SK-N-SH treated with all-trans-retinoic acid at 6 μM for 48 hours (cell line): ENCODE measurements at regions not wholly inside any gene's neighbourhood (a gene's known extent, or its start where the extent isn't known, plus 50 kb on each side); places are given as distances from the start of the nearest gene placed in this dataset.

Source experiments
- ARNTL ChIP-seq: fragments of 450-650 bp; formaldehyde crosslinking; IDR thresholded peaks from 2 replicates; pipeline ENCODE4 v1.5.0; 2020; ENCODE audit warnings: low read depth, mild to moderate bottlenecking, moderate library complexity, borderline replicate concordance
- ESRRG ChIP-seq: fragments of 250-450 bp; sonication (Bioruptor Pico); IDR thresholded peaks from 2 replicates; pipeline ENCODE4 v1.6.1; 2021; ENCODE audit warnings: mild to moderate bottlenecking
- GLIS3 ChIP-seq: fragments of 250-450 bp; sonication (Bioruptor Pico); IDR thresholded peaks from 2 replicates; pipeline ENCODE4 v1.5.0; 2020; ENCODE audit warnings: mild to moderate bottlenecking, moderate library complexity
- OSR1 ChIP-seq: fragments of 250-450 bp; sonication (Bioruptor Pico); IDR thresholded peaks from 2 replicates; pipeline ENCODE4 v1.8.0; 2022; ENCODE audit warnings: moderate library complexity, mild to moderate bottlenecking, inconsistent platforms
- RARB ChIP-seq: fragments of 250-450 bp; sonication (Bioruptor Pico); IDR thresholded peaks from 2 replicates; pipeline ENCODE4 v1.8.0; 2021; ENCODE audit warnings: mild to moderate bottlenecking, moderate library complexity
- TCF4 ChIP-seq: fragments of 250-450 bp; sonication (Bioruptor Pico); IDR thresholded peaks from 2 replicates; pipeline ENCODE4 v1.8.0; 2021; ENCODE audit warnings: mild to moderate bottlenecking, moderate library complexity, borderline replicate concordance
- TOX ChIP-seq: fragments of 250-450 bp; sonication (Bioruptor Pico); IDR thresholded peaks from 2 replicates; pipeline ENCODE4 v1.8.0; 2021; ENCODE audit warnings: mild to moderate bottlenecking, moderate library complexity, borderline replicate concordance
- ZC3H10 ChIP-seq: fragments of 250-450 bp; sonication (Bioruptor Pico); IDR thresholded peaks from 2 replicates; pipeline ENCODE4 v1.5.1; 2021; ENCODE audit warnings: mild to moderate bottlenecking, moderate library complexity
- ZFP3 ChIP-seq: fragments of 250-450 bp; sonication (Bioruptor Pico); IDR thresholded peaks from 2 replicates; pipeline ENCODE4 v1.5.0; 2020; ENCODE audit warnings: mild to moderate bottlenecking, moderate library complexity
- TF ChIP-seq, protein P1 (sequence below): fragments of 250-450 bp; sonication (Bioruptor Pico); IDR thresholded peaks from 2 replicates; pipeline ENCODE4 v1.8.0; 2020; ENCODE audit warnings: mild to moderate bottlenecking, moderate library complexity, borderline replicate concordance
- TF ChIP-seq, protein P2 (sequence below): fragments of 250-450 bp; sonication (Bioruptor Pico); IDR thresholded peaks from 2 replicates; pipeline ENCODE4 v1.5.0; 2020; ENCODE audit warnings: mild to moderate bottlenecking, moderate library complexity
- TF ChIP-seq, protein P3 (sequence below): fragments of 250-450 bp; sonication (Bioruptor Pico); IDR thresholded peaks from 2 replicates; pipeline ENCODE4 v1.8.0; 2021; ENCODE audit warnings: low read depth, mild to moderate bottlenecking, moderate library complexity, borderline replicate concordance
- TF ChIP-seq, protein P4 (sequence below): fragments of 250-450 bp; sonication (Bioruptor Pico); IDR thresholded peaks from 2 replicates; pipeline ENCODE4 v1.5.1; 2020; ENCODE audit warnings: low read depth, mild to moderate bottlenecking, moderate library complexity
- TF ChIP-seq, protein P5 (sequence below): fragments of 250-450 bp; sonication (Bioruptor Pico); IDR thresholded peaks from 2 replicates; pipeline ENCODE4 v1.5.1; 2021; ENCODE audit warnings: mild to moderate bottlenecking, moderate library complexity

DNA sequence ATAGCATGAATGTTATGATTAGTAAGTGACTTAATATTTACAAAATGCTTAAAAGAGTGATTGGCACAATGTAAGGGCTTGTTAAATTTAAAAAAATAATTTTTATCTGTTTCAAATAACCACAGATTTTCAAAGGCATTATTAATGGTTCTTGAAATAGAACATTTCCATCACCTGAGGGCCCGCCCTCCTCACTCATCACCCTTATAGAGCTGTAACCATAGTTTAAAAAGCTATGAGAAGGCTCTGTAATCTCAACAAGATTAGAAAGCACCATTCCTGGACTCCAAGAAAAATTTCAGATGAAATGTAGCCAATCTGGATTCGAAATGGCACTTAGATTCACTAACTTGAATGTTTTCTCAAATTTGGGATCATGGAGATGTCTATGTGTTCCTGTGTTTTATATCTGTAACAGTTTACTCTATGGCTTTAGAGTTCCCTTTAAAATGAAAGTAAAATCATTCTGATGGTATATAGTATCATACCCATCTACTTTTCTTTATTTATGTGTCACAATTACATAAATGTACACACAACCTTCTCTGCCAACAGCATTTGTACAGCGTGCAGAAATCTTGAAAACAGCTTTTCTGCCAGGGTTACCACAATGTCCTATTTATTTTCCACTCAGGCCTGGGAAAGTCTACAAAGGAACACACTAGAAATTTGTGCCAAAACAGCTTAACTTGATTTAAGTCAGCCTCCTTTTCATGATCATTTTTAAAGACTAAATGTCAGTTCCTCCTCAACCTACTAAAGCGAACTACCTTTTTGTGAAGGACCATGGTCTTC lies 207.7 kb downstream of the TBX18 start:
- TF ChIP-seq, protein P1, sequence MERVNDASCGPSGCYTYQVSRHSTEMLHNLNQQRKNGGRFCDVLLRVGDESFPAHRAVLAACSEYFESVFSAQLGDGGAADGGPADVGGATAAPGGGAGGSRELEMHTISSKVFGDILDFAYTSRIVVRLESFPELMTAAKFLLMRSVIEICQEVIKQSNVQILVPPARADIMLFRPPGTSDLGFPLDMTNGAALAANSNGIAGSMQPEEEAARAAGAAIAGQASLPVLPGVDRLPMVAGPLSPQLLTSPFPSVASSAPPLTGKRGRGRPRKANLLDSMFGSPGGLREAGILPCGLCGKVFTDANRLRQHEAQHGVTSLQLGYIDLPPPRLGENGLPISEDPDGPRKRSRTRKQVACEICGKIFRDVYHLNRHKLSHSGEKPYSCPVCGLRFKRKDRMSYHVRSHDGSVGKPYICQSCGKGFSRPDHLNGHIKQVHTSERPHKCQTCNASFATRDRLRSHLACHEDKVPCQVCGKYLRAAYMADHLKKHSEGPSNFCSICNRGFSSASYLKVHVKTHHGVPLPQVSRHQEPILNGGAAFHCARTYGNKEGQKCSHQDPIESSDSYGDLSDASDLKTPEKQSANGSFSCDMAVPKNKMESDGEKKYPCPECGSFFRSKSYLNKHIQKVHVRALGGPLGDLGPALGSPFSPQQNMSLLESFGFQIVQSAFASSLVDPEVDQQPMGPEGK (CRISPR knock-in tag) = no peak
- TF ChIP-seq, protein P2, sequence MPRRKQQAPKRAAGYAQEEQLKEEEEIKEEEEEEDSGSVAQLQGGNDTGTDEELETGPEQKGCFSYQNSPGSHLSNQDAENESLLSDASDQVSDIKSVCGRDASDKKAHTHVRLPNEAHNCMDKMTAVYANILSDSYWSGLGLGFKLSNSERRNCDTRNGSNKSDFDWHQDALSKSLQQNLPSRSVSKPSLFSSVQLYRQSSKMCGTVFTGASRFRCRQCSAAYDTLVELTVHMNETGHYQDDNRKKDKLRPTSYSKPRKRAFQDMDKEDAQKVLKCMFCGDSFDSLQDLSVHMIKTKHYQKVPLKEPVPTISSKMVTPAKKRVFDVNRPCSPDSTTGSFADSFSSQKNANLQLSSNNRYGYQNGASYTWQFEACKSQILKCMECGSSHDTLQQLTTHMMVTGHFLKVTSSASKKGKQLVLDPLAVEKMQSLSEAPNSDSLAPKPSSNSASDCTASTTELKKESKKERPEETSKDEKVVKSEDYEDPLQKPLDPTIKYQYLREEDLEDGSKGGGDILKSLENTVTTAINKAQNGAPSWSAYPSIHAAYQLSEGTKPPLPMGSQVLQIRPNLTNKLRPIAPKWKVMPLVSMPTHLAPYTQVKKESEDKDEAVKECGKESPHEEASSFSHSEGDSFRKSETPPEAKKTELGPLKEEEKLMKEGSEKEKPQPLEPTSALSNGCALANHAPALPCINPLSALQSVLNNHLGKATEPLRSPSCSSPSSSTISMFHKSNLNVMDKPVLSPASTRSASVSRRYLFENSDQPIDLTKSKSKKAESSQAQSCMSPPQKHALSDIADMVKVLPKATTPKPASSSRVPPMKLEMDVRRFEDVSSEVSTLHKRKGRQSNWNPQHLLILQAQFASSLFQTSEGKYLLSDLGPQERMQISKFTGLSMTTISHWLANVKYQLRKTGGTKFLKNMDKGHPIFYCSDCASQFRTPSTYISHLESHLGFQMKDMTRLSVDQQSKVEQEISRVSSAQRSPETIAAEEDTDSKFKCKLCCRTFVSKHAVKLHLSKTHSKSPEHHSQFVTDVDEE (CRISPR knock-in tag) = no peak
- no peak for TF ChIP-seq ARNTL (CRISPR knock-in tag)
- no peak for TF ChIP-seq RARB (CRISPR knock-in tag)
- no peak for TF ChIP-seq ZC3H10 (CRISPR knock-in tag)
- no peak for TF ChIP-seq ESRRG (CRISPR knock-in tag)
- TF ChIP-seq ZFP3 = no peak
- TF ChIP-seq, protein P3, sequence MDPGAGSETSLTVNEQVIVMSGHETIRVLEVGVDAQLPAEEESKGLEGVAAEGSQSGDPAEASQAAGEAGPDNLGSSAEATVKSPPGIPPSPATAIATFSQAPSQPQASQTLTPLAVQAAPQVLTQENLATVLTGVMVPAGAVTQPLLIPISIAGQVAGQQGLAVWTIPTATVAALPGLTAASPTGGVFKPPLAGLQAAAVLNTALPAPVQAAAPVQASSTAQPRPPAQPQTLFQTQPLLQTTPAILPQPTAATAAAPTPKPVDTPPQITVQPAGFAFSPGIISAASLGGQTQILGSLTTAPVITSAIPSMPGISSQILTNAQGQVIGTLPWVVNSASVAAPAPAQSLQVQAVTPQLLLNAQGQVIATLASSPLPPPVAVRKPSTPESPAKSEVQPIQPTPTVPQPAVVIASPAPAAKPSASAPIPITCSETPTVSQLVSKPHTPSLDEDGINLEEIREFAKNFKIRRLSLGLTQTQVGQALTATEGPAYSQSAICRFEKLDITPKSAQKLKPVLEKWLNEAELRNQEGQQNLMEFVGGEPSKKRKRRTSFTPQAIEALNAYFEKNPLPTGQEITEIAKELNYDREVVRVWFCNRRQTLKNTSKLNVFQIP (CRISPR knock-in tag) = no peak
- TF ChIP-seq, protein P4, sequence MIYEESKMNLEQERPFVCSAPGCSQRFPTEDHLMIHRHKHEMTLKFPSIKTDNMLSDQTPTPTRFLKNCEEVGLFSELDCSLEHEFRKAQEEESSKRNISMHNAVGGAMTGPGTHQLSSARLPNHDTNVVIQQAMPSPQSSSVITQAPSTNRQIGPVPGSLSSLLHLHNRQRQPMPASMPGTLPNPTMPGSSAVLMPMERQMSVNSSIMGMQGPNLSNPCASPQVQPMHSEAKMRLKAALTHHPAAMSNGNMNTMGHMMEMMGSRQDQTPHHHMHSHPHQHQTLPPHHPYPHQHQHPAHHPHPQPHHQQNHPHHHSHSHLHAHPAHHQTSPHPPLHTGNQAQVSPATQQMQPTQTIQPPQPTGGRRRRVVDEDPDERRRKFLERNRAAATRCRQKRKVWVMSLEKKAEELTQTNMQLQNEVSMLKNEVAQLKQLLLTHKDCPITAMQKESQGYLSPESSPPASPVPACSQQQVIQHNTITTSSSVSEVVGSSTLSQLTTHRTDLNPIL (CRISPR knock-in tag) = no peak
- TF ChIP-seq TOX (CRISPR knock-in tag) = no peak
- TF ChIP-seq, protein P5, sequence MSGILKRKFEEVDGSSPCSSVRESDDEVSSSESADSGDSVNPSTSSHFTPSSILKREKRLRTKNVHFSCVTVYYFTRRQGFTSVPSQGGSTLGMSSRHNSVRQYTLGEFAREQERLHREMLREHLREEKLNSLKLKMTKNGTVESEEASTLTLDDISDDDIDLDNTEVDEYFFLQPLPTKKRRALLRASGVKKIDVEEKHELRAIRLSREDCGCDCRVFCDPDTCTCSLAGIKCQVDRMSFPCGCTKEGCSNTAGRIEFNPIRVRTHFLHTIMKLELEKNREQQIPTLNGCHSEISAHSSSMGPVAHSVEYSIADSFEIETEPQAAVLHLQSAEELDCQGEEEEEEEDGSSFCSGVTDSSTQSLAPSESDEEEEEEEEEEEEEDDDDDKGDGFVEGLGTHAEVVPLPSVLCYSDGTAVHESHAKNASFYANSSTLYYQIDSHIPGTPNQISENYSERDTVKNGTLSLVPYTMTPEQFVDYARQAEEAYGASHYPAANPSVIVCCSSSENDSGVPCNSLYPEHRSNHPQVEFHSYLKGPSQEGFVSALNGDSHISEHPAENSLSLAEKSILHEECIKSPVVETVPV = no peak
- TF ChIP-seq GLIS3 (CRISPR knock-in tag) = no peak
- no peak for TF ChIP-seq TCF4 (CRISPR knock-in tag)
- no peak for TF ChIP-seq OSR1 (CRISPR knock-in tag)
